Neural crest cell (in vitro differentiated cells): ENCODE measurements at regions not wholly inside any gene's neighbourhood (a gene's known extent, or its start where the extent isn't known, plus 50 kb on each side); places are given as distances from the start of the nearest gene placed in this dataset.

ENCODE experiments used
- DNase-seq: peaks from one replicate; pipeline ENCODE4 v3.0.0; 2021; ENCODE audit warnings: low read depth, mixed read lengths, low spot score
- H3K27ac Mint-ChIP-seq: one replicate; pipeline ENCODE4 v1.8.0; 2021; ENCODE audit warnings: mild to moderate bottlenecking, mixed read lengths; ENCODE audit not compliant: unreplicated experiment
- H3K27me3 Mint-ChIP-seq: 2 replicates; pipeline ENCODE4 v1.8.0; 2021; ENCODE audit warnings: low read depth, mild to moderate bottlenecking, mixed read lengths
- H3K36me3 Mint-ChIP-seq: 2 replicates; pipeline ENCODE4 v1.8.0; 2021; ENCODE audit warnings: low read depth, mild to moderate bottlenecking, mixed read lengths
- H3K4me1 Mint-ChIP-seq: 2 replicates; pipeline ENCODE4 v1.8.0; 2021; ENCODE audit warnings: mixed read lengths
- H3K4me3 Mint-ChIP-seq: one replicate; pipeline ENCODE4 v1.8.0; 2021; ENCODE audit warnings: mild to moderate bottlenecking, mixed read lengths
- H3K9me3 Mint-ChIP-seq: 2 replicates; pipeline ENCODE4 v1.8.0; 2021; ENCODE audit warnings: mixed read lengths
- CTCF ChIP-seq: fragments of 200-600 bp; sonication (generic); conservative IDR thresholded peaks from 2 replicates; pipeline ENCODE4 v1.5.0; 2021; ENCODE audit warnings: antibody characterized with exemption, mild to moderate bottlenecking

GRCh38 chr15:94673801-94674200 is 442.4 kb downstream of the MCTP2 start:
- H3K4me1 Mint-ChIP-seq = peaks cover 43% of the 10 kb centered on the region
- H3K9me3 Mint-ChIP-seq = no peaks in the 10 kb centered on the region

GRCh38 chr15:94674296-94674695 is 442.9 kb downstream of the MCTP2 start:
- no peak for TF ChIP-seq CTCF
- H3K9me3 Mint-ChIP-seq = no peaks in the 10 kb centered on the region

More at GRCh38 chr15:94673801-94674200, 442.4 kb downstream of the MCTP2 start:
- DNase-seq = no peak
- Mint-ChIP-seq H3K36me3 (no peaks in the 10 kb centered on the region), H3K27ac (no peak overlapping the region), H3K4me3 (no peak overlapping the region), H3K27me3 (no peaks in the 10 kb centered on the region)
- no peak for TF ChIP-seq CTCF

GRCh38 chr15:94677202-94677790 is 445.9 kb downstream of the MCTP2 start:
- H3K4me1 Mint-ChIP-seq = peaks cover 22% of the 10 kb centered on the region
- no peak for TF ChIP-seq CTCF
- no peak for DNase-seq
- H3K27ac Mint-ChIP-seq = no peak overlapping the region
- no peaks in the 10 kb centered on the region for H3K36me3 Mint-ChIP-seq
- H3K27me3 Mint-ChIP-seq = no peaks in the 10 kb centered on the region
- H3K9me3 Mint-ChIP-seq = no peaks in the 10 kb centered on the region
- no peak overlapping the region for H3K4me3 Mint-ChIP-seq

More at GRCh38 chr15:94674296-94674695, 442.9 kb downstream of the MCTP2 start:
- DNase-seq = no peak
- Mint-ChIP-seq H3K4me3 (no peak overlapping the region), H3K4me1 (peaks cover 43% of the 10 kb centered on the region), H3K27ac (peak overlapping the region; percentile 28), H3K27me3 (no peaks in the 10 kb centered on the region), H3K36me3 (no peaks in the 10 kb centered on the region)

- no peak for TF ChIP-seq CTCF
- no peak for DNase-seq
- no peaks in the 10 kb centered on the region for H3K36me3 Mint-ChIP-seq
- no peaks in the 10 kb centered on the region for H3K4me1 Mint-ChIP-seq
- no peaks in the 10 kb centered on the region for H3K27me3 Mint-ChIP-seq
- no peak overlapping the region for H3K27ac Mint-ChIP-seq
- no peak overlapping the region for H3K4me3 Mint-ChIP-seq
- H3K9me3 Mint-ChIP-seq = no peaks in the 10 kb centered on the region
Measured at GRCh38 chr15:94682171-94682570, 450.8 kb downstream of the MCTP2 start.

- H3K4me3 Mint-ChIP-seq = no peak overlapping the region
- no peaks in the 10 kb centered on the region for H3K4me1 Mint-ChIP-seq
- no peak for DNase-seq
- no peaks in the 10 kb centered on the region for H3K27me3 Mint-ChIP-seq
- TF ChIP-seq CTCF = no peak
- no peaks in the 10 kb centered on the region for H3K36me3 Mint-ChIP-seq
- no peak overlapping the region for H3K27ac Mint-ChIP-seq
- no peaks in the 10 kb centered on the region for H3K9me3 Mint-ChIP-seq
Measured at GRCh38 chr15:94683902-94684301, 452.5 kb downstream of the MCTP2 start.
